VCaP (cell line): ENCODE measurements at regions not wholly inside any gene's neighbourhood (a gene's known extent, or its start where the extent isn't known, plus 50 kb on each side); places are given as distances from the start of the nearest gene placed in this dataset.

Source experiments
- H3K27ac ChIP-seq: fragments of 450-650 bp; 2 replicates; pipeline ENCODE4 v1.5.1; 2017
- CTCF ChIP-seq: fragments of 450-650 bp; conservative IDR thresholded peaks from 2 replicates; pipeline ENCODE4 v1.5.1; 2017; ENCODE audit warnings: mild to moderate bottlenecking, moderate library complexity

GRCh38 chr2:188138313-188138712, 153.4 kb upstream of the GULP1 start:
- no peak overlapping the region for H3K27ac ChIP-seq
- TF ChIP-seq CTCF, result no peak

GRCh38 chr2:188142088-188142487, 149.6 kb upstream of the GULP1 start:
- no peak for TF ChIP-seq CTCF
- no peak overlapping the region for H3K27ac ChIP-seq

DNA sequence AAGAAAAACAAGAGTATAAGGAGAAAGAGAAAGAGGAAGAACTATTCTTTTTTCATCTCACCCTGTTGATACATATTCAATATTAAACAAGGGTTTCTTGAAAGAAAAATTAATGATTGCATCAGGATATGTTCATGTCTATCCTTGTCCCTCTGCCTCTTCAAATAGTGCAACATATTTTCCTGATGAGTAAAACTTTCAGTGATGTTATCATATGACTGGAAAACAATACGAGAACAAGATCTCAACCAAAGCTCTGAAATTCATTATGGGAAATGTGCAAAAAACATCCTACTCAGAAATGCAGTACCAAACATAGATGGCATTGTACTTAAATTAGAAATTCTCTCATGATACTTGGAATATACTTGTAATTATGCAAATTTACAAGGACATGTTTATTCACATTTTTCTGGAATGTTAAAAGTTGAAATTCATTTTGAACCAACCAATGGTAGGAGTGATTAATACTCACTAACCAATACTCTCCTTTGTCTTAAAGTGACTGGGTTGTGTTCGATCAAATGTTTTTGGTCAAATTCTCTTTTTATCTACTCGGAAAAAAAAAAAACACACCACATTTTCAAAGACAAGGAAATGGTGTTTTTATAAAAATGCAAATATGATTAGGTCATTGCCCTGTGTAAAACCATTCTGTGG, 148.9 kb upstream of the GULP1 start:
- no peak overlapping the region for H3K27ac ChIP-seq
- no peak for TF ChIP-seq CTCF

DNA sequence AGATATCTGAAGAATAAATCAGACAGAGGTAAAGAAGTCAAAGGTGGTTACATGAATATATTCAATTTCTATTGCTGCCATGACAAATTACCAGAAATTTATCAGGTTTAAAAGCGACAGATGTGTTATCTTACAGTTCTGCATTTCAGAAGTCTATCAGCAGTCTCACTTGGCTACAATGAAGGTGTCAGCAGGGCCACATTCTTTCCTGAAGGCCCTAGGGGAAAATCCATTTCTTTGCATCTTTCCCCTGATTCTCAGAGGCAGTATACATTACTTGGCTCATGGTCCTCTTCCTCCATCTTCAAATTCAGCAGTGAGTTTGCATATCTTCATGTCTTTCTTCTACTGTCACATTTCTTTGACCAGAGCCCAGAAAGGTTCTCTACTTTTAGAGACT, 145.8 kb upstream of the GULP1 start:
- no peak for TF ChIP-seq CTCF
- no peak overlapping the region for H3K27ac ChIP-seq

DNA sequence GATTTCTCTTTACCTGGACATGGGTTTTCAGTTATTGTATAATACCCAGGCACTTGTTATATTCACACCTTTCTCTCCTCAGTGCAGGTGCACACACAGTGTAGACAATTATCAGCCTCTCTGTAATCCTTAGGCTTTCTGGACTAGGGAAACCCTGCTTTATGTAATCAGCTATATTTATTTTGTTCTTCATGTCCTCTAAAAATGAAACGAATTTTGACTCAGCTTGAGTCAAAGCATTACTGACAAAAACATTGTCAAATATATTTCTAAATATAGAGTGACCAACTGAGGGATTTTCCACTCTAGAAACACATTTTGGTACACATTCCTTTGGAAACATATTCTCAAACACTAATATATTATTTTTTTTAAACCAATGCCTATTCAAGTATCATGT, 144.8 kb upstream of the GULP1 start:
- TF ChIP-seq CTCF, result no peak
- H3K27ac ChIP-seq, result no peak overlapping the region

- H3K27ac ChIP-seq, result no peak overlapping the region
- TF ChIP-seq CTCF, result no peak
Measured at GRCh38 chr2:188151670-188152069, 140.0 kb upstream of the GULP1 start.

GRCh38 chr2:188158337-188159100, 133.2 kb upstream of the GULP1 start:
- no peak overlapping the region for H3K27ac ChIP-seq
- TF ChIP-seq CTCF, result no peak
